HEK293 (cell line): ENCODE measurements at regions not wholly inside any gene's neighbourhood (a gene's known extent, or its start where the extent isn't known, plus 50 kb on each side); places are given as distances from the start of the nearest gene placed in this dataset.

Experiments
- HOXD13 ChIP-seq: sonication (generic); formaldehyde crosslinking; IDR thresholded peaks from 2 replicates; pipeline ENCODE4 v1.8.0; 2022; ENCODE audit warnings: missing genetic modification reagents, borderline replicate concordance
- TRIM28 ChIP-seq: IDR thresholded peaks from 2 replicates; pipeline ENCODE4 v1.6.1; 2011; ENCODE audit warnings: low read length, control low read depth, borderline replicate concordance
- ZNF629 ChIP-seq: fragments of 450-650 bp; formaldehyde crosslinking; IDR thresholded peaks from 2 replicates; pipeline ENCODE4 v1.5.1; 2017; ENCODE audit warnings: missing biosample characterization, missing genetic modification characterization
- ZNF776 ChIP-seq: fragments of 450-650 bp; formaldehyde crosslinking; IDR thresholded peaks from 2 replicates; pipeline ENCODE4 v1.5.0; 2017; ENCODE audit warnings: missing biosample characterization, missing genetic modification characterization, borderline replicate concordance
- ZNF792 ChIP-seq: fragments of 450-650 bp; formaldehyde crosslinking; IDR thresholded peaks from 2 replicates; pipeline ENCODE4 v1.5.1; 2016; ENCODE audit warnings: missing biosample characterization, missing genetic modification characterization
- TF ChIP-seq, protein P1 (sequence below): fragments of 450-650 bp; formaldehyde crosslinking; IDR thresholded peaks from 2 replicates; pipeline ENCODE4 v1.5.1; 2016; ENCODE audit warnings: missing biosample characterization, missing genetic modification characterization

DNA sequence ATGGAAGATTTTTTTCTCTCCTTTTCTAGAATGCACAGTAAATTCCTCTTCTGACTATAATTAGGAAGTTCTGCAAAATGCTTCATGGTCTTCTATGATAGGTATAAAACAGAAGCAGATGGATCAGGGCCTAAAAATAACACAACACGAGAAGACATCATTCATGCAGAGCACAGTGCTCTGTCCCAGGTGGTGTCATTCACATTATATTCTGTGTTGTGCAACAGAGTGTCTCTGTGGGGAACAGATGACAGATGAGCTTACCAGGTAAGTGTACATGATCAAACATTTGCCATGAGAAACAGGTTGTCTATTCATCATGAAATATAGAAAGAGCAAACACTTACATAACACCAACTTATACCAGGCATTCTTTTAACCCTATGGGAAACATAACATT, 288.3 kb downstream of the KCTD12 start:
- TF ChIP-seq, protein P1, sequence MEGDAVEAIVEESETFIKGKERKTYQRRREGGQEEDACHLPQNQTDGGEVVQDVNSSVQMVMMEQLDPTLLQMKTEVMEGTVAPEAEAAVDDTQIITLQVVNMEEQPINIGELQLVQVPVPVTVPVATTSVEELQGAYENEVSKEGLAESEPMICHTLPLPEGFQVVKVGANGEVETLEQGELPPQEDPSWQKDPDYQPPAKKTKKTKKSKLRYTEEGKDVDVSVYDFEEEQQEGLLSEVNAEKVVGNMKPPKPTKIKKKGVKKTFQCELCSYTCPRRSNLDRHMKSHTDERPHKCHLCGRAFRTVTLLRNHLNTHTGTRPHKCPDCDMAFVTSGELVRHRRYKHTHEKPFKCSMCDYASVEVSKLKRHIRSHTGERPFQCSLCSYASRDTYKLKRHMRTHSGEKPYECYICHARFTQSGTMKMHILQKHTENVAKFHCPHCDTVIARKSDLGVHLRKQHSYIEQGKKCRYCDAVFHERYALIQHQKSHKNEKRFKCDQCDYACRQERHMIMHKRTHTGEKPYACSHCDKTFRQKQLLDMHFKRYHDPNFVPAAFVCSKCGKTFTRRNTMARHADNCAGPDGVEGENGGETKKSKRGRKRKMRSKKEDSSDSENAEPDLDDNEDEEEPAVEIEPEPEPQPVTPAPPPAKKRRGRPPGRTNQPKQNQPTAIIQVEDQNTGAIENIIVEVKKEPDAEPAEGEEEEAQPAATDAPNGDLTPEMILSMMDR (tag by site-specific recombination), result no peak
- TF ChIP-seq ZNF629 (tag by site-specific recombination), result no peak
- no peak for TF ChIP-seq ZNF792 (tag by site-specific recombination)
- TF ChIP-seq TRIM28, result no peak
- no peak for TF ChIP-seq ZNF776 (tag by site-specific recombination)
- TF ChIP-seq HOXD13 (CRISPR knock-in tag), result no peak
